Keratinocyte (primary cell): ENCODE measurements at regions not wholly inside any gene's neighbourhood (a gene's known extent, or its start where the extent isn't known, plus 50 kb on each side); places are given as distances from the start of the nearest gene placed in this dataset.

Experiments used
- EZH2 ChIP-seq: IDR thresholded peaks from one replicate; pipeline ENCODE4 v1.6.1; 2012; ENCODE audit warnings: inconsistent platforms, mild to moderate bottlenecking, low read length, moderate library complexity
- TF ChIP-seq, protein P1 (sequence below), 3 experiments: IDR thresholded peaks in 1 of 3; conservative IDR thresholded peaks in 1 of 3; optimal IDR thresholded peaks in 1 of 3; 2 replicates in 2 of 3; 3 replicates in 1 of 3; pipeline versions ENCODE3 to v1.5.1; 2011; ENCODE audit warnings: low read length in 3 of 3, mild to moderate bottlenecking in 3 of 3, moderate library complexity in 2 of 3, control low read depth in 1 of 3, inconsistent platforms in 1 of 3; ENCODE audit not compliant: insufficient read depth in 2 of 3; ENCODE audit errors: extremely low read depth in 1 of 3

- TF ChIP-seq, protein P1, sequence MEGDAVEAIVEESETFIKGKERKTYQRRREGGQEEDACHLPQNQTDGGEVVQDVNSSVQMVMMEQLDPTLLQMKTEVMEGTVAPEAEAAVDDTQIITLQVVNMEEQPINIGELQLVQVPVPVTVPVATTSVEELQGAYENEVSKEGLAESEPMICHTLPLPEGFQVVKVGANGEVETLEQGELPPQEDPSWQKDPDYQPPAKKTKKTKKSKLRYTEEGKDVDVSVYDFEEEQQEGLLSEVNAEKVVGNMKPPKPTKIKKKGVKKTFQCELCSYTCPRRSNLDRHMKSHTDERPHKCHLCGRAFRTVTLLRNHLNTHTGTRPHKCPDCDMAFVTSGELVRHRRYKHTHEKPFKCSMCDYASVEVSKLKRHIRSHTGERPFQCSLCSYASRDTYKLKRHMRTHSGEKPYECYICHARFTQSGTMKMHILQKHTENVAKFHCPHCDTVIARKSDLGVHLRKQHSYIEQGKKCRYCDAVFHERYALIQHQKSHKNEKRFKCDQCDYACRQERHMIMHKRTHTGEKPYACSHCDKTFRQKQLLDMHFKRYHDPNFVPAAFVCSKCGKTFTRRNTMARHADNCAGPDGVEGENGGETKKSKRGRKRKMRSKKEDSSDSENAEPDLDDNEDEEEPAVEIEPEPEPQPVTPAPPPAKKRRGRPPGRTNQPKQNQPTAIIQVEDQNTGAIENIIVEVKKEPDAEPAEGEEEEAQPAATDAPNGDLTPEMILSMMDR (optimal IDR thresholded peaks at IDR 0.05 in 1 of 3, IDR thresholded peaks at IDR 0.05 in 1 of 3, conservative IDR thresholded peaks at IDR 0.05 in 1 of 3; ENCODE audit: extremely low read depth in 1 of 3, insufficient read depth in 2 of 3, low read length in 3 of 3): no peak
- no peak for TF ChIP-seq EZH2
These were observed 182.7 kb downstream of the SPATA31D1 start for GRCh38 chr9:82171271-82171670.
